DND-41 (cell line): ENCODE measurements at regions not wholly inside any gene's neighbourhood (a gene's known extent, or its start where the extent isn't known, plus 50 kb on each side); places are given as distances from the start of the nearest gene placed in this dataset.

ENCODE experiments used
- CTCF ChIP-seq: IDR thresholded peaks from 2 replicates; pipeline ENCODE4 v1.5.1; 2012; ENCODE audit warnings: borderline replicate concordance, low read length, moderate library complexity, mild to moderate bottlenecking; ENCODE audit not compliant: poor library complexity, severe bottlenecking; ENCODE audit errors: extremely low read depth
- EZH2 ChIP-seq: IDR thresholded peaks from 3 replicates; pipeline ENCODE4 v1.6.1; 2012; ENCODE audit warnings: borderline replicate concordance, low read depth, mild to moderate bottlenecking, moderate library complexity, low read length, inconsistent platforms; ENCODE audit not compliant: severe bottlenecking

GRCh38 chr12:125604976-125605375 is 539.7 kb downstream of the AACS start:
- TF ChIP-seq CTCF: no peak
- TF ChIP-seq EZH2: no peak
